Neural crest cell (in vitro differentiated cells): ENCODE measurements at regions not wholly inside any gene's neighbourhood (a gene's known extent, or its start where the extent isn't known, plus 50 kb on each side); places are given as distances from the start of the nearest gene placed in this dataset.
"Not testable (repeated sequence)": the region's sequence is repeated elsewhere in the genome, so short reads cannot be mapped to it uniquely, and the experiment has no call there.

ENCODE experiments used
- DNase-seq: peaks from one replicate; pipeline ENCODE4 v3.0.0; 2021; ENCODE audit warnings: low read depth, mixed read lengths, low spot score
- H3K27ac Mint-ChIP-seq: one replicate; pipeline ENCODE4 v1.8.0; 2021; ENCODE audit warnings: mild to moderate bottlenecking, mixed read lengths; ENCODE audit not compliant: unreplicated experiment
- H3K27me3 Mint-ChIP-seq: 2 replicates; pipeline ENCODE4 v1.8.0; 2021; ENCODE audit warnings: low read depth, mild to moderate bottlenecking, mixed read lengths
- H3K36me3 Mint-ChIP-seq: 2 replicates; pipeline ENCODE4 v1.8.0; 2021; ENCODE audit warnings: low read depth, mild to moderate bottlenecking, mixed read lengths
- H3K4me1 Mint-ChIP-seq: 2 replicates; pipeline ENCODE4 v1.8.0; 2021; ENCODE audit warnings: mixed read lengths
- H3K4me3 Mint-ChIP-seq: one replicate; pipeline ENCODE4 v1.8.0; 2021; ENCODE audit warnings: mild to moderate bottlenecking, mixed read lengths
- H3K9me3 Mint-ChIP-seq: 2 replicates; pipeline ENCODE4 v1.8.0; 2021; ENCODE audit warnings: mixed read lengths
- TF ChIP-seq, protein P1 (sequence below): fragments of 200-600 bp; sonication (generic); conservative IDR thresholded peaks from 2 replicates; pipeline ENCODE4 v1.5.0; 2021; ENCODE audit warnings: antibody characterized with exemption, mild to moderate bottlenecking

DNA sequence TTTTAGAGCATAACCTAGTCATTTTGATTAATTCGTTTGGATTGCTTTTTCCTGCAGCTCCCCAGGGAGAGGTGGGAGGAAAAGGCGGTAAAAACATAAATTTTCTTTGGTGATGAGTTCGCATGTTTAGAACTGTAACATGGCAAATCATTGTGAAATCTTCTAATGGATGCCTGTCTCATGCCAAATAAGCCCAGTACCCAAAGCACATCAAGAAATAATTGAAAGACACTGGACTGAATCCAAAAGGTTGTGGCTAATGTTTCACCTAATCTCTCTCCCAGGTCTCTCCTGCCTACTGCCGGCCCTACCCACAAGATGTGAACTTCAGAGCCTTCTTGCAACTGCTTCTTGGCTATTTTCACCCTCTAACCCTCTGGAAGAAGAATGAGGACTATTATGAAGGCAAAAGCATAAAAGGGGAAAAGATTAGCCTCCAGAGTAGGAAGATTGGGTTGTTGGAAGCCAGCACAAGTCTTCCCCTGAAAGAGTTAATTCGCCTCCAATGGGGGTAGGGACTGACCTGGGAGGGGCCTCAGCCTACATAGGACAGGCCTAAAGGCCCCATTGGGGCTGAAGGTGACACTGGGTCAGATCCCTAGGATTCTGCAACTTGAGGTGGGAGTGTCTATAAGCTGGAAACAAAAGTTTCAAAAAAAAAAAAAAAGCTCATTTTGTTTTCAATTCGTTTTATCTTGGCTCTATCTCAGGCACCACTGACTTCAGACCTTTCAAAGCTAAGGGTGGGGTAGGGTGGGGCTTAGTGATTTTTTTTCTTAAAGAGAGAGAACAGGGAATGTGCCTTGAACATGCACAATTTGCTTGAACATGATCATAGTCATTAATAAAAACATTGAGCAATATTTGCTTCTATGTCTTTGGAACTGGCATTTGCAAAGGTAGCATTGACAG lies 278.6 kb upstream of the KLF3 start:
- Mint-ChIP-seq H3K27me3 (no peaks in the 10 kb centered on the region), H3K36me3 (peaks cover 2% of the 10 kb centered on the region), H3K4me3 (no peak overlapping the region), H3K9me3 (peaks cover 5% of the 10 kb centered on the region), H3K4me1 (peaks cover 23% of the 10 kb centered on the region), H3K27ac (no peak overlapping the region)
- TF ChIP-seq, protein P1, sequence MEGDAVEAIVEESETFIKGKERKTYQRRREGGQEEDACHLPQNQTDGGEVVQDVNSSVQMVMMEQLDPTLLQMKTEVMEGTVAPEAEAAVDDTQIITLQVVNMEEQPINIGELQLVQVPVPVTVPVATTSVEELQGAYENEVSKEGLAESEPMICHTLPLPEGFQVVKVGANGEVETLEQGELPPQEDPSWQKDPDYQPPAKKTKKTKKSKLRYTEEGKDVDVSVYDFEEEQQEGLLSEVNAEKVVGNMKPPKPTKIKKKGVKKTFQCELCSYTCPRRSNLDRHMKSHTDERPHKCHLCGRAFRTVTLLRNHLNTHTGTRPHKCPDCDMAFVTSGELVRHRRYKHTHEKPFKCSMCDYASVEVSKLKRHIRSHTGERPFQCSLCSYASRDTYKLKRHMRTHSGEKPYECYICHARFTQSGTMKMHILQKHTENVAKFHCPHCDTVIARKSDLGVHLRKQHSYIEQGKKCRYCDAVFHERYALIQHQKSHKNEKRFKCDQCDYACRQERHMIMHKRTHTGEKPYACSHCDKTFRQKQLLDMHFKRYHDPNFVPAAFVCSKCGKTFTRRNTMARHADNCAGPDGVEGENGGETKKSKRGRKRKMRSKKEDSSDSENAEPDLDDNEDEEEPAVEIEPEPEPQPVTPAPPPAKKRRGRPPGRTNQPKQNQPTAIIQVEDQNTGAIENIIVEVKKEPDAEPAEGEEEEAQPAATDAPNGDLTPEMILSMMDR: no peak
- no peak for DNase-seq

DNA sequence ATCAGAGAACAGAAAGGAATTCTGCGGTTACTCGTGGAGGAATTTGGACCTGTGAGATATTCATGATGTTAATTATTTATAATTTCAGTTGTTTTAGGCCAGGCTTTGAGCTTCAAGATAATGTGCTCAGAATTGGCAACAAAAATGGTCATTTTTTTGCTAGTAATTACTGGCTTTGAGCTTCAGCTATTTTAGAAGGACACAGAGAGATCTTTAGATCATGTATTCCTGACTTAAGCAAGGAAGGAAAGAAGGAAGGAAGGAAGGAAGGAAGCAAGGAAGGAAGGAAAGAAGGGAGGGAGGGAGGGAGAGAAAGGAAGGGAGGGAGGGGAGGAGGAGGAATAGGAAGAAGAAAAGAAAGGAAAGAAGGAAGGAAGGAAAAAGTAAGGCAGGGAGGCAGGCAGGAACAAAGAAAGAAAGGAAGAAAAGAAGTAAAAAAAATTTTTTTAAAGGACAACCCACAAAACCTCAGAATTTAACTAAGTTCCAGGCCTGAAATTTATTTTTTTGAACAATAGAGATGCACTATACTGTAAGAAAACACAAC lies 277.9 kb upstream of the KLF3 start:
- peaks cover 5% of the 10 kb centered on the region for H3K9me3 Mint-ChIP-seq
- peaks cover 2% of the 10 kb centered on the region for H3K36me3 Mint-ChIP-seq
- H3K4me3 Mint-ChIP-seq: no peak overlapping the region

DNA sequence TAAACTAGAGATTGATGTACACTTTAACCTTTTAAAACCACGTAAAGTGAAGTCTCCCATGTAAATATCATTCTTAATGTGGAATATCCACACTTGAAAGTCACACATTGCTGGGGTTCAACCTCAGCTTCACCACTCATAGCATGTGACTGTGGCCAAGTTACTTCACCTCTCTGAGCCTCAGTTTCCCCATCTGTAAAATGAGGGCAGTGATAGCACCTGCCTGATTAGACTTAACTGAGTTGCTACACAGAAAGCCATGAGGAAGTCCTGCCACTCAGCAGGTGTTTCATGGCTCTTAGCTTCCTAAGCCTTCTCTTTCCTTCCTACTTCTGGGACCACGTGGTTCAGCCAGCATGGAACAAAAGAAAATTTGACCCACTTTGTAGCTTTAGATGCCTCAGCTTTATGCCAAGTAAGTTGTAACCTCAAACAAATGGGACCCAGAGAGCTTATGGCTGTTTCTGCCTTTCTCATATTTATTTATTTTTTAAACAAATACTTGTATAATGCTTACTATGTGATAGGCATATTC lies 277.3 kb upstream of the KLF3 start:
- no peak overlapping the region for H3K27ac Mint-ChIP-seq
- peaks cover 23% of the 10 kb centered on the region for H3K4me1 Mint-ChIP-seq
- no peaks in the 10 kb centered on the region for H3K27me3 Mint-ChIP-seq
- DNase-seq: no peak
- H3K4me3 Mint-ChIP-seq: no peak overlapping the region
- H3K36me3 Mint-ChIP-seq: peaks cover 7% of the 10 kb centered on the region
- peaks cover 10% of the 10 kb centered on the region for H3K9me3 Mint-ChIP-seq
- TF ChIP-seq, protein P1: no peak

More for the DNA sequence above, 277.9 kb upstream of the KLF3 start:
- TF ChIP-seq, protein P1: no peak
- no peak for DNase-seq
- Mint-ChIP-seq H3K4me1 (peaks cover 23% of the 10 kb centered on the region), H3K27ac (no peak overlapping the region), H3K27me3 (no peaks in the 10 kb centered on the region)

DNA sequence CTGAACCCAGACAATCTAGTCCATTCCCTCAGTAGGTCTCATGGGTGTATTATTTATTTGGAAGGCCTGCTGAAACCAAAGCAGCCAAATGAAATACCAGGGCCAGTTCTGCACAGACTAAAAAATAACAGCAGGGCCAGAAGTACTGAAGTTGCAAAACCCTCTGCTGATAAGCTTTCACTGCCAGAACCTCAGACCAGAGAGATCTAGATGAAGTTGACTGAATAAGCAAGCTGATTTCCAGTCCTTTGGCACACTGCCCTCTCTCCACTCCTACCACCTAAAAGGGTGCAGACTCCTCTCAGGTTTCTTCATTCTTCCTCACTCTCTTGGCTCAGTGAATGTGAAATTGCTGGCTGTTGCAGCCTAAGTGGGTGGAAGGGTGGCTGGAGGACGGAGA lies 276.7 kb upstream of the KLF3 start:
- peaks cover 14% of the 10 kb centered on the region for H3K9me3 Mint-ChIP-seq
- no peaks in the 10 kb centered on the region for H3K27me3 Mint-ChIP-seq
- TF ChIP-seq, protein P1: no peak
- peaks cover 11% of the 10 kb centered on the region for H3K36me3 Mint-ChIP-seq
- H3K4me3 Mint-ChIP-seq: no peak overlapping the region
- DNase-seq: no peak
- H3K4me1 Mint-ChIP-seq: peaks cover 23% of the 10 kb centered on the region
- no peak overlapping the region for H3K27ac Mint-ChIP-seq

DNA sequence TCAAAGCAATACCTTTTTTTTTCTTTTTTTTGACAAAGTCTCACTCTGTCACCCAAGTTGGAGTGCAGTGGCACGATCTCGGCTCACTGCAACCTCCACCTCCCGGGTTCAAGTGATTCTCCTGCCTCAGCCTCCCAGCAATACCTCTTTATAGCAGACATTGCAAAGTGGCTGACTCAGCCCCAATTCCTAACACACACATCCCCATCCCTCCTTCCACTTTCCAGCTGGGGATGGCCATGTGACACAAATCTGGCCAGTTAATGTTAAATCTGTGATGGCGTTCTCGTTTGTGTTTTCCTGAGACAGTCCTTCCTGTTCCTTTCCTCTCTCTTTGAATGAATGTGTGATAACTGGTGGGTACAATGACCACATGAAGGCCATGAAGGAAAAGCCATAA lies 276.2 kb upstream of the KLF3 start:
- Mint-ChIP-seq H3K27me3 (no peaks in the 10 kb centered on the region), H3K36me3 (peaks cover 11% of the 10 kb centered on the region), H3K4me3 (no peak overlapping the region), H3K9me3 (peaks cover 14% of the 10 kb centered on the region), H3K27ac (no peak overlapping the region), H3K4me1 (peaks cover 23% of the 10 kb centered on the region)
- TF ChIP-seq, protein P1: no peak
- DNase-seq: no peak

DNA sequence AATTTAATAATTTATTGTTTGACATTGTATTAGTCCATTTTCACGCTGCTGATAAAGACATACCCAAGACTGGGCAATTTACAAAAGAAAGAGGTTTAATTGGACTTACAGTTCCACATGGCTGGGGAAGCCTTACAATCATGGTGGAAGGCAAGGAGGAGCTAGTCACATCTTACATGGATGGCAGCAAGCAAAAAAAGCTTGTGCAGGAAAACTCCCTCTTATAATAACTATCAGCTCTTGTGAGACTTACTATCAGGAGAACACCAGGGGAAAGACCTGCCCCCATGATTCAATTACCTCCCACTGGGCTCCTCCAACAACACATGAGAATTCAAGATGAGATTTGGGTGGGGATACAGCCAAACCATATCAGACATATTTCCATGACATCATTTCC lies 275.1 kb upstream of the KLF3 start:
- not testable (repeated sequence) for H3K4me3 Mint-ChIP-seq, H3K27me3 Mint-ChIP-seq, H3K27ac Mint-ChIP-seq, DNase-seq
- Mint-ChIP-seq H3K4me1 (peaks cover 18% of the 10 kb centered on the region), H3K9me3 (peaks cover 14% of the 10 kb centered on the region), H3K36me3 (peaks cover 11% of the 10 kb centered on the region)
